Tibial artery (tissue), 4 donors: ENCODE measurements at regions not wholly inside any gene's neighbourhood (a gene's known extent, or its start where the extent isn't known, plus 50 kb on each side); places are given as distances from the start of the nearest gene placed in this dataset.
"Not testable (repeated sequence)": the region's sequence is repeated elsewhere in the genome, so short reads cannot be mapped to it uniquely, and the experiment has no call there.

Source experiments
- DNase-seq, 2 donors: peaks; one replicate each; pipeline ENCODE4 v3.0.0-alpha.2; 2019
- H3K27ac ChIP-seq, 2 donors: fragments of 200-600 bp; sonication (generic) in 1 of 2; 1 replicate in 1 of 2; 2 replicates in 1 of 2; pipeline ENCODE4 v1.5.1; 2018 to 2019; ENCODE audit warnings: mild to moderate bottlenecking in 1 of 2
- H3K27me3 ChIP-seq, 2 donors: fragments of 200-600 bp; sonication (generic) in 1 of 2; one replicate each; pipeline versions ENCODE4 v1.5.1 to v1.6.0; 2016 to 2019
- H3K36me3 ChIP-seq, 3 donors: fragments of 200-600 bp; sonication (generic) in 2 of 3; one replicate each; pipeline ENCODE4 v1.5.1; 2016 to 2019; ENCODE audit warnings: mild to moderate bottlenecking in 2 of 3
- H3K4me1 ChIP-seq, 4 donors: fragments of 200-600 bp; sonication (generic) in 2 of 4; 1 replicate in 3 of 4; 2 replicates in 1 of 4; pipeline ENCODE4 v1.5.1; 2016 to 2019
- H3K4me3 ChIP-seq, 2 donors: fragments of 200-600 bp; sonication (generic) in 1 of 2; 1 replicate in 1 of 2; 2 replicates in 1 of 2; pipeline ENCODE4 v1.5.1; 2018 to 2019; ENCODE audit warnings: mild to moderate bottlenecking in 2 of 2
- H3K9me3 ChIP-seq, 3 donors: fragments of 200-600 bp; sonication (generic) in 1 of 3; one replicate each; pipeline ENCODE4 v1.5.1; 2016 to 2019
- intact Hi-C: fragments of 100-400 bp; cut with DNase I; formaldehyde crosslinking; loops from one replicate; pipeline ENCODE4 v1.15.0; 2023; ENCODE audit warnings: low total_unique reads
- TF ChIP-seq, protein P1 (sequence below), 2 experiments: fragments of 200-600 bp in 1 of 2; fragments of 450-650 bp in 1 of 2; IDR thresholded peaks; one replicate each; pipeline ENCODE4 v1.5.1; 2017 to 2019; ENCODE audit warnings: antibody characterized with exemption in 2 of 2, mild to moderate bottlenecking in 1 of 2, moderate library complexity in 1 of 2

DNA sequence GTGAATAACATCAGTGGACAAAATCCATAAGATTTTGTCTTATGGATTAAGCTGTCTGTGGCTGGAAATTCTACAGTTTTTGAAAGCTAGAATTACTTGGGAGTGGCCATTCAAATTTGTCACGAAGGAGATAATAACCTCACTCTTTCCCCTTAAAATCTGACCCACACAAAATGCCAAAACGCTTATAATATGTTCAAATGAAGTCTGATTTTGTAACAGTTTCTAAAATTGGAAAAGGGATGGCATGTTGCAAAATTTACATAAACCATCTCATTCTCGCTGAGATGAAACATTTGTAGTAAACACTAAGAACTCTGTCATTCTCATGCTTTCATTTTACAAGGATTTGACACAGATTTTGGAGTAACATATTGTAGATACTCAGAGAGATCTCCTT, 112.7 kb downstream of the GJA1 start:
- TF ChIP-seq, protein P1, sequence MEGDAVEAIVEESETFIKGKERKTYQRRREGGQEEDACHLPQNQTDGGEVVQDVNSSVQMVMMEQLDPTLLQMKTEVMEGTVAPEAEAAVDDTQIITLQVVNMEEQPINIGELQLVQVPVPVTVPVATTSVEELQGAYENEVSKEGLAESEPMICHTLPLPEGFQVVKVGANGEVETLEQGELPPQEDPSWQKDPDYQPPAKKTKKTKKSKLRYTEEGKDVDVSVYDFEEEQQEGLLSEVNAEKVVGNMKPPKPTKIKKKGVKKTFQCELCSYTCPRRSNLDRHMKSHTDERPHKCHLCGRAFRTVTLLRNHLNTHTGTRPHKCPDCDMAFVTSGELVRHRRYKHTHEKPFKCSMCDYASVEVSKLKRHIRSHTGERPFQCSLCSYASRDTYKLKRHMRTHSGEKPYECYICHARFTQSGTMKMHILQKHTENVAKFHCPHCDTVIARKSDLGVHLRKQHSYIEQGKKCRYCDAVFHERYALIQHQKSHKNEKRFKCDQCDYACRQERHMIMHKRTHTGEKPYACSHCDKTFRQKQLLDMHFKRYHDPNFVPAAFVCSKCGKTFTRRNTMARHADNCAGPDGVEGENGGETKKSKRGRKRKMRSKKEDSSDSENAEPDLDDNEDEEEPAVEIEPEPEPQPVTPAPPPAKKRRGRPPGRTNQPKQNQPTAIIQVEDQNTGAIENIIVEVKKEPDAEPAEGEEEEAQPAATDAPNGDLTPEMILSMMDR (IDR thresholded peaks at IDR 0.05) = no peak
- intact Hi-C loops = no loop called here
- peaks cover 0 to 42% (median 2%) of the 10 kb centered on the region in 4 donors for H3K4me1 ChIP-seq
- H3K4me3 ChIP-seq = peak overlapping the region in 1 of 2 donors; percentile 16
- H3K27ac ChIP-seq = peak overlapping the region; percentile 18 to 55
- no peaks in the 10 kb centered on the region for H3K36me3 ChIP-seq
- no peak for DNase-seq
- no peaks in the 10 kb centered on the region for H3K9me3 ChIP-seq
- H3K27me3 ChIP-seq = no peaks in the 10 kb centered on the region

DNA sequence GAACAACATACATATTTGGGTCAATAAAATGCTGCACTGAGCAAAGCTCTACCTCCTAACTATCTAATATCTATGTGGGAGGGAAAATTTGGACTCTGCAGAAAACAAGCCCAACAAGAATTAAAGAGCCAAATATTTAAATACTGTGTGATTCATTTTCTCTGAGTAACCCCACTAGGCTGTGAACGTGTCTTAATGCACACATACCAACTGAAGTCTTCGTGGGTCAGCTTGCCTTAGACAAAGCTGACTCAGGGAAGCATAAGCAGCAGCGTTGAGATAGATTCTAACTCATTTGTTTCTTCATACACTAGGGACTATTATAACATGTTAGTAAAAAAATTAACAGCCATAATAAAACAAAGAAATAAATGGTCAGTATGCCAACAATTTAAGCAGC, 114.3 kb downstream of the GJA1 start:
- H3K9me3 ChIP-seq = no peaks in the 10 kb centered on the region
- peaks cover 0 to 36% (median 2%) of the 10 kb centered on the region in 4 donors for H3K4me1 ChIP-seq
- H3K27ac ChIP-seq = peak overlapping the region in 1 of 2 donors; percentile 55
- TF ChIP-seq, protein P1 (IDR thresholded peaks at IDR 0.05) = no peak
- H3K4me3 ChIP-seq = no peak overlapping the region
- H3K27me3 ChIP-seq = no peaks in the 10 kb centered on the region
- intact Hi-C loops = no loop called here
- no peak for DNase-seq
- no peaks in the 10 kb centered on the region for H3K36me3 ChIP-seq

DNA sequence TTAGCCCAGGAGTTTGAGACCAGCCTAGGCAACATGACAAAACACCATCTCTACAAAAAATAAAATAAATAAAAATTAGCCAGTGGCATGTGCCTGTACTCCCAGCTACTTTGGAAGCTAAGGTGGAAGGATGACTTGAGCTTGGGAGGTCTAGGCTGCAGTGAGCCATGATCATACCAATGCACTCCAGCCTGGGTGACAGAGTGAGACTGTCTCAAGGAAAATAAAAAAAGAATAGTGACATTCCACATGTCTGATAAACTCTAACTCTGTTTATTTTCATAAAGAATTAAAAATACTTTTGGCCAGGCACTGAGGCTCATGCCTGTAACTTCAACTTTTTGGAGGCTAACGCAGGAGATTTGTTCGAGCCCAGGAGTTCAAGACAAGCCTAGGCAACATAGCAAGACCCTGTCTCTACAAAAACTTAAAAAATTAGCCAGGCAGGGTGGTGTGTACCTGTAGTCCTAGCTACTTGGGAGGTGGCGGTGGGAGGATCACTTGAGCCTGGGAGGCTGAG, 115.1 kb downstream of the GJA1 start:
- no peak for DNase-seq
- H3K4me1 ChIP-seq = peaks cover 0 to 36% (median 2%) of the 10 kb centered on the region in 4 donors
- H3K9me3 ChIP-seq = no peaks in the 10 kb centered on the region
- H3K36me3 ChIP-seq = no peaks in the 10 kb centered on the region
- no peaks in the 10 kb centered on the region for H3K27me3 ChIP-seq
- TF ChIP-seq, protein P1 (IDR thresholded peaks at IDR 0.05) = no peak
- H3K27ac ChIP-seq = peak overlapping the region; percentile 6 to 55
- no peak overlapping the region for H3K4me3 ChIP-seq
- intact Hi-C loops = no loop called here

DNA sequence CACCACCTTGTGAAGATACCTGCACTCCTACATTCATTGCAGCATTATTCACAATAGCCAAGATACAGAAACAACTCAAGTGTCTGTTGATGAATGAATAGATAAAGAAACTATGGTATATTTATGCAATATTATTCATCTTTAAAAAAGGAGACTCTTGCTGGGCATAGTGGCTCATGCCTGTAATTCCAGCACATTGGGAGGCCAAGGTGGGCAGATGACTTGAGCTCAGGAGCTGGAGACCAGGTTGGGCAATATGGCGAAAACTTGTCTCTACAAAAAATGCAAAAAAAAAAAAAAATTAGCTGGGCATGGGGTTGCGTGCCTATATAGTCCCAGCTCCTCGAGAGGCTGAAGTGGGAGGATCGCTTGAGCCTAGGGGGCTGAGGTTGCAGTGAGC, 119.8 kb downstream of the GJA1 start:
- no peak for DNase-seq
- H3K36me3 ChIP-seq = no peaks in the 10 kb centered on the region
- H3K9me3 ChIP-seq = no peaks in the 10 kb centered on the region
- intact Hi-C loops = no loop called here
- no peak overlapping the region for H3K4me3 ChIP-seq
- TF ChIP-seq, protein P1 (IDR thresholded peaks at IDR 0.05) = no peak
- H3K27ac ChIP-seq = no peak overlapping the region
- peaks cover 0 to 11% (median 2%) of the 10 kb centered on the region in 4 donors for H3K4me1 ChIP-seq
- no peaks in the 10 kb centered on the region for H3K27me3 ChIP-seq

DNA sequence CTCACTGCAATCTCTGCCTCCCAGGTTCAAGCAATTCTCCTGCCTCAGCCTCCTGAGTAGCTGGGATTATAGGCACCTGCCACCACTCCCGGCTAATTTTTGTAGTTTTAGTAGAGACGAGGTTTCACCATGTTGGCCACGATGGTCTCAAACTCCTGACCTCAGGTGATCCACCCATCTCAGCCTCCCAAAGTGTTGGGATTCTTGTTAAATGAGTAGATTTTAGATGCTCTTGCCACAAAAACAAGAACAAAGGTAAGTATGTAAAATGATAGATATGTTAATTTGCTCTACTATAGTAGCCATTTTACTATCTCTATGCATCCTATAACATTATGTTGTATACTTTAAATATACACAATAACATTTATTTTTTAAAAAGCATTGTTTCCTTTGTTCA, 120.7 kb downstream of the GJA1 start:
- H3K4me1 ChIP-seq, intact Hi-C loops: not testable (repeated sequence)

DNA sequence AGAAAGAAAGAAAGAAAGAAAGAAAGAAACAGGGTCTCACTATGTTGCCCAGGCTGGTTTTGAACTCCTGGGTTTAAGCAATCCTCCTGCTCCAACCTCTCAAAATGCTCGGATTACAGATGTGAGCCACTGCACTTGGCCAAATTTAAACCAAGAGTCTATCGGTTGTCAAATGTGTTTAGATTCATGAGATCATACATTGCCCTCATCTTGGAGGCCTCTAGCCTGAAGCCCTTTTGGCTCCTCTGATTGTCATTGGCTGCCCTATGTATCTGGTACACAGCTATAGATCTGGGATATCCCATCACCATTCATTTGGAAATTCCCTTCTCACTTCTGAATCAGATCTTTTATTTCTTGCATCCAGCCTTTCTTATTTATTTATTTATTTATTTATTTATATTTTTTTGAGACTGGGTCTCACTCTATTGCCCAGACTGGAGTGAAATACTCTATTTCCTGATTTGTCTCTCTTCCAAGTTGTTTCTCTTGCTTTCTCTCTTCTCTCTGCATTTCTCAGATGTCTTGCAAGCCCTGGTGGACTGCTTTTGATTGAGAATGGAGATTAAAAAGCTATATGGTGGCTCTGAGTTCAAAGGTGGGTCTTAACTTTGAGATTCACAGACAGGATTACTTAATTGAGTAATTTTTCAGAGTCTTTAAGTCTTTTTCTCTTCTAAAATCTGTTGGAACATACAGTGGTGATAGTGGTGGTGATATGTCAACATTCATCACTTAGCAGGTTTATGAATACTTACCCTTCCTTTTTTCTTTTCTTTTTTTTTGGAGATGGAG, 121.9 kb downstream of the GJA1 start:
- intact Hi-C loops = no loop called here
- no peaks in the 10 kb centered on the region for H3K36me3 ChIP-seq
- H3K4me1 ChIP-seq = no peaks in the 10 kb centered on the region
- no peaks in the 10 kb centered on the region for H3K27me3 ChIP-seq
- no peak for DNase-seq
- H3K27ac ChIP-seq = no peak overlapping the region
- no peaks in the 10 kb centered on the region for H3K9me3 ChIP-seq
- TF ChIP-seq, protein P1 (IDR thresholded peaks at IDR 0.05) = no peak
- no peak overlapping the region for H3K4me3 ChIP-seq

More for the DNA sequence above, 120.7 kb downstream of the GJA1 start:
- not testable (repeated sequence) for H3K27me3 ChIP-seq, H3K36me3 ChIP-seq, H3K9me3 ChIP-seq, H3K4me3 ChIP-seq, DNase-seq, H3K27ac ChIP-seq
